Liver (tissue), 3 donors: ENCODE measurements at regions not wholly inside any gene's neighbourhood (a gene's known extent, or its start where the extent isn't known, plus 50 kb on each side); places are given as distances from the start of the nearest gene placed in this dataset.

Source experiments
- EGR1 ChIP-seq, 2 donors: IDR thresholded peaks; 2 replicates each; pipeline ENCODE4 v1.6.1; 2016 to 2018; ENCODE audit warnings: antibody characterized with exemption in 2 of 2, low read depth in 2 of 2
- FOXA1 ChIP-seq: IDR thresholded peaks from 2 replicates; pipeline ENCODE4 v1.6.1; 2016; ENCODE audit warnings: antibody characterized with exemption
- GABPA ChIP-seq, 2 donors: IDR thresholded peaks in 1 of 2; conservative IDR thresholded peaks in 1 of 2; 2 replicates each; pipeline ENCODE4 v1.6.1; 2016; ENCODE audit warnings: antibody characterized with exemption in 2 of 2, mild to moderate bottlenecking in 1 of 2, moderate library complexity in 1 of 2
- HNF4G ChIP-seq: IDR thresholded peaks from 2 replicates; pipeline ENCODE4 v1.6.1; 2016; ENCODE audit warnings: antibody characterized with exemption
- JUND ChIP-seq, 2 donors: IDR thresholded peaks; 2 replicates each; pipeline ENCODE4 v1.6.1; 2016; ENCODE audit warnings: antibody characterized with exemption in 2 of 2
- RAD21 ChIP-seq, 2 donors: IDR thresholded peaks; 2 replicates each; pipeline ENCODE4 v1.6.1; 2016; ENCODE audit warnings: antibody characterized with exemption in 2 of 2, mild to moderate bottlenecking in 2 of 2
- SP1 ChIP-seq: IDR thresholded peaks from 2 replicates; pipeline ENCODE4 v1.6.1; 2018; ENCODE audit warnings: antibody characterized with exemption, mild to moderate bottlenecking
- TAF1 ChIP-seq: conservative IDR thresholded peaks from 2 replicates; pipeline ENCODE4 v1.6.1; 2016; ENCODE audit warnings: antibody characterized with exemption, mild to moderate bottlenecking
- YY1 ChIP-seq: IDR thresholded peaks from 2 replicates; pipeline ENCODE4 v1.6.1; 2016; ENCODE audit warnings: antibody characterized with exemption, mild to moderate bottlenecking
- ZBTB33 ChIP-seq: IDR thresholded peaks from 2 replicates; pipeline ENCODE4 v1.6.1; 2016; ENCODE audit warnings: antibody characterized with exemption
- TF ChIP-seq, protein P1 (sequence below): IDR thresholded peaks from 2 replicates; pipeline ENCODE4 v1.6.1; 2016; ENCODE audit warnings: antibody characterized with exemption
- TF ChIP-seq, protein P2 (sequence below): fragments of 150-350 bp; IDR thresholded peaks from 2 replicates; pipeline ENCODE4 v1.5.1; 2017; ENCODE audit warnings: improper control_type of control experiment, low read depth, low read length; ENCODE audit not compliant: missing input control
- TF ChIP-seq, protein P3 (sequence below): IDR thresholded peaks from 2 replicates; pipeline ENCODE4 v1.6.1; 2016; ENCODE audit warnings: antibody characterized with exemption, mild to moderate bottlenecking
- TF ChIP-seq, protein P4 (sequence below): IDR thresholded peaks from 2 replicates; pipeline ENCODE4 v1.6.1; 2016; ENCODE audit warnings: antibody characterized with exemption
- donor health status: healthy.
- donor health status: healthy.

- TF ChIP-seq, protein P1, sequence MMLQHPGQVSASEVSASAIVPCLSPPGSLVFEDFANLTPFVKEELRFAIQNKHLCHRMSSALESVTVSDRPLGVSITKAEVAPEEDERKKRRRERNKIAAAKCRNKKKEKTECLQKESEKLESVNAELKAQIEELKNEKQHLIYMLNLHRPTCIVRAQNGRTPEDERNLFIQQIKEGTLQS, result no peak
- no peak for TF ChIP-seq HNF4G
- no peak for TF ChIP-seq JUND (IDR thresholded peaks at IDR 0.05)
- TF ChIP-seq, protein P2, sequence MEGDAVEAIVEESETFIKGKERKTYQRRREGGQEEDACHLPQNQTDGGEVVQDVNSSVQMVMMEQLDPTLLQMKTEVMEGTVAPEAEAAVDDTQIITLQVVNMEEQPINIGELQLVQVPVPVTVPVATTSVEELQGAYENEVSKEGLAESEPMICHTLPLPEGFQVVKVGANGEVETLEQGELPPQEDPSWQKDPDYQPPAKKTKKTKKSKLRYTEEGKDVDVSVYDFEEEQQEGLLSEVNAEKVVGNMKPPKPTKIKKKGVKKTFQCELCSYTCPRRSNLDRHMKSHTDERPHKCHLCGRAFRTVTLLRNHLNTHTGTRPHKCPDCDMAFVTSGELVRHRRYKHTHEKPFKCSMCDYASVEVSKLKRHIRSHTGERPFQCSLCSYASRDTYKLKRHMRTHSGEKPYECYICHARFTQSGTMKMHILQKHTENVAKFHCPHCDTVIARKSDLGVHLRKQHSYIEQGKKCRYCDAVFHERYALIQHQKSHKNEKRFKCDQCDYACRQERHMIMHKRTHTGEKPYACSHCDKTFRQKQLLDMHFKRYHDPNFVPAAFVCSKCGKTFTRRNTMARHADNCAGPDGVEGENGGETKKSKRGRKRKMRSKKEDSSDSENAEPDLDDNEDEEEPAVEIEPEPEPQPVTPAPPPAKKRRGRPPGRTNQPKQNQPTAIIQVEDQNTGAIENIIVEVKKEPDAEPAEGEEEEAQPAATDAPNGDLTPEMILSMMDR, result no peak
- TF ChIP-seq, protein P3, sequence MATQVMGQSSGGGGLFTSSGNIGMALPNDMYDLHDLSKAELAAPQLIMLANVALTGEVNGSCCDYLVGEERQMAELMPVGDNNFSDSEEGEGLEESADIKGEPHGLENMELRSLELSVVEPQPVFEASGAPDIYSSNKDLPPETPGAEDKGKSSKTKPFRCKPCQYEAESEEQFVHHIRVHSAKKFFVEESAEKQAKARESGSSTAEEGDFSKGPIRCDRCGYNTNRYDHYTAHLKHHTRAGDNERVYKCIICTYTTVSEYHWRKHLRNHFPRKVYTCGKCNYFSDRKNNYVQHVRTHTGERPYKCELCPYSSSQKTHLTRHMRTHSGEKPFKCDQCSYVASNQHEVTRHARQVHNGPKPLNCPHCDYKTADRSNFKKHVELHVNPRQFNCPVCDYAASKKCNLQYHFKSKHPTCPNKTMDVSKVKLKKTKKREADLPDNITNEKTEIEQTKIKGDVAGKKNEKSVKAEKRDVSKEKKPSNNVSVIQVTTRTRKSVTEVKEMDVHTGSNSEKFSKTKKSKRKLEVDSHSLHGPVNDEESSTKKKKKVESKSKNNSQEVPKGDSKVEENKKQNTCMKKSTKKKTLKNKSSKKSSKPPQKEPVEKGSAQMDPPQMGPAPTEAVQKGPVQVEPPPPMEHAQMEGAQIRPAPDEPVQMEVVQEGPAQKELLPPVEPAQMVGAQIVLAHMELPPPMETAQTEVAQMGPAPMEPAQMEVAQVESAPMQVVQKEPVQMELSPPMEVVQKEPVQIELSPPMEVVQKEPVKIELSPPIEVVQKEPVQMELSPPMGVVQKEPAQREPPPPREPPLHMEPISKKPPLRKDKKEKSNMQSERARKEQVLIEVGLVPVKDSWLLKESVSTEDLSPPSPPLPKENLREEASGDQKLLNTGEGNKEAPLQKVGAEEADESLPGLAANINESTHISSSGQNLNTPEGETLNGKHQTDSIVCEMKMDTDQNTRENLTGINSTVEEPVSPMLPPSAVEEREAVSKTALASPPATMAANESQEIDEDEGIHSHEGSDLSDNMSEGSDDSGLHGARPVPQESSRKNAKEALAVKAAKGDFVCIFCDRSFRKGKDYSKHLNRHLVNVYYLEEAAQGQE, result no peak
- no peak for TF ChIP-seq EGR1 (IDR thresholded peaks at IDR 0.05; ENCODE audit: low read depth in 2 of 2)
- TF ChIP-seq YY1, result no peak
- TF ChIP-seq SP1, result no peak
- TF ChIP-seq ZBTB33, result no peak
- no peak for TF ChIP-seq GABPA (IDR thresholded peaks at IDR 0.05 in 1 of 2, conservative IDR thresholded peaks at IDR 0.05 in 1 of 2)
- TF ChIP-seq, protein P4, sequence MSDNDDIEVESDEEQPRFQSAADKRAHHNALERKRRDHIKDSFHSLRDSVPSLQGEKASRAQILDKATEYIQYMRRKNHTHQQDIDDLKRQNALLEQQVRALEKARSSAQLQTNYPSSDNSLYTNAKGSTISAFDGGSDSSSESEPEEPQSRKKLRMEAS, result no peak
- TF ChIP-seq FOXA1, result no peak
- no peak for TF ChIP-seq RAD21 (IDR thresholded peaks at IDR 0.05)
- no peak for TF ChIP-seq TAF1
Observed at GRCh38 chr9:117470455-117470854, 55.6 kb upstream of the ASTN2 start.
